PC-9 (cell line): ENCODE measurements at regions not wholly inside any gene's neighbourhood (a gene's known extent, or its start where the extent isn't known, plus 50 kb on each side); places are given as distances from the start of the nearest gene placed in this dataset.

Source experiments
- BruUV-seq: library from RNA; stranded (reverse); fragments of 400-500 nt; replicated peaks from 2 replicates; lab custom pipeline; 2021; lab: Mats Ljungman, UMichigan
- CTCF ChIA-PET: fragments of 300-600 bp; sonication (Branson Sonifier 250); formaldehyde crosslinking; loops from one replicate; lab custom pipeline; 2022; ENCODE audit warnings: antibody characterized with exemption; lab: Charles Lee
- POLR2A ChIA-PET: fragments of 300-600 bp; sonication (Branson Sonifier 250); formaldehyde crosslinking; loops from one replicate; lab custom pipeline; 2022; ENCODE audit warnings: antibody characterized with exemption; ENCODE audit not compliant: unreplicated experiment; lab: Charles Lee
- DNase-seq, 2 experiments: peaks; one replicate each; pipeline versions ENCODE4 v3.0.0 to v3.0.0-alpha.2; 2015 to 2022; ENCODE audit warnings: mixed read lengths in 1 of 2
- H2AFZ ChIP-seq: fragments of 200-600 bp; sonication (generic); 2 replicates; pipeline ENCODE4 v1.8.1; 2017; ENCODE audit warnings: antibody characterized with exemption
- H3F3A ChIP-seq: fragments of 200-600 bp; sonication (generic); 2 replicates; pipeline ENCODE4 v1.8.1; 2017; ENCODE audit warnings: antibody characterized with exemption, mild to moderate bottlenecking, low read depth; ENCODE audit not compliant: insufficient read depth
- H3K27ac ChIP-seq: fragments of 200-600 bp; sonication (generic); 2 replicates; pipeline ENCODE4 v1.6.1; 2016; ENCODE audit warnings: mixed run types
- H3K27me3 ChIP-seq: fragments of 200-600 bp; sonication (generic); 2 replicates; pipeline ENCODE4 v1.6.1; 2016; ENCODE audit warnings: low read depth, mixed run types; ENCODE audit not compliant: insufficient read depth
- H3K36me3 ChIP-seq: fragments of 200-600 bp; sonication (generic); 2 replicates; pipeline ENCODE4 v1.6.1; 2016; ENCODE audit warnings: low read depth, mixed run types
- H3K4me1 ChIP-seq: fragments of 200-600 bp; sonication (generic); replicated peaks from 2 replicates; pipeline ENCODE4 v1.6.1; 2016; ENCODE audit warnings: mixed run types; ENCODE audit not compliant: insufficient read depth
- H3K4me2 ChIP-seq: fragments of 200-600 bp; sonication (generic); 2 replicates; pipeline ENCODE4 v1.6.1; 2017; ENCODE audit warnings: mixed run types
- H3K4me3 ChIP-seq: fragments of 200-600 bp; sonication (generic); 2 replicates; pipeline ENCODE4 v1.6.1; 2016; ENCODE audit warnings: mixed run types
- H3K79me2 ChIP-seq: fragments of 200-600 bp; sonication (generic); 2 replicates; pipeline ENCODE4 v1.6.1; 2017; ENCODE audit warnings: low read depth, mixed run types
- H3K9me2 ChIP-seq: fragments of 200-600 bp; sonication (generic); 2 replicates; pipeline ENCODE4 v1.8.1; 2017; ENCODE audit warnings: mild to moderate bottlenecking; ENCODE audit not compliant: insufficient read depth
- H3K9me3 ChIP-seq: fragments of 200-600 bp; sonication (generic); 2 replicates; pipeline ENCODE4 v1.8.1; 2016; ENCODE audit warnings: low read depth; ENCODE audit not compliant: insufficient read depth
- H4K20me1 ChIP-seq: fragments of 200-600 bp; sonication (generic); 2 replicates; pipeline ENCODE4 v1.8.1; 2017; ENCODE audit not compliant: insufficient read depth
- CTCF ChIP-seq: fragments of 200-600 bp; sonication (generic); conservative IDR thresholded peaks from 2 replicates; pipeline ENCODE4 v1.6.1; 2017; ENCODE audit warnings: mixed run types, antibody characterized with exemption, mild to moderate bottlenecking, moderate library complexity
- EZH2 ChIP-seq: fragments of 200-600 bp; sonication (generic); IDR thresholded peaks from 2 replicates; pipeline ENCODE4 v1.8.0; 2017; ENCODE audit warnings: antibody characterized with exemption, low read depth
- intact Hi-C: fragments of 100-400 bp; cut with micrococcal nuclease; formaldehyde crosslinking; loops from one replicate; pipeline ENCODE4 v1.10.0; 2022; ENCODE audit not compliant: unreplicated experiment

- no peaks in the 10 kb centered on the region for H3K36me3 ChIP-seq
- CTCF ChIA-PET, result no interaction called here
- 0 out of 2 replicates have a peak, but pooled peaks cover 6% of the 10 kb centered on the region for H3K4me1 ChIP-seq
- POLR2A ChIA-PET, result no interaction called here
- DNase-seq, result no peak
- no peaks in the 10 kb centered on the region for H4K20me1 ChIP-seq
- H3K79me2 ChIP-seq, result no peaks in the 10 kb centered on the region
- H3K27ac ChIP-seq, result no peak overlapping the region
- H3K4me2 ChIP-seq, result no peak overlapping the region
- H3F3A ChIP-seq, result no peaks in the 10 kb centered on the region
- TF ChIP-seq EZH2 (no peak), CTCF (no peak)
- H3K4me3 ChIP-seq, result no peak overlapping the region
- H3K9me3 ChIP-seq, result no peaks in the 10 kb centered on the region; the same call in 1 of the 2 replicates
- intact Hi-C loops, result loop anchor here (5.0 kb wide), 1 partner anchor 81 kb away; no protein-coding TSS in a partner anchor
- no peak overlapping the region for H2AFZ ChIP-seq
- H3K9me2 ChIP-seq, result no peaks in the 10 kb centered on the region
- no TSS peak for BruUV-seq
- H3K27me3 ChIP-seq, result no peaks in the 10 kb centered on the region
Observed at GRCh38 chr9:82410866-82411265, 422.3 kb downstream of the SPATA31D1 start.

GRCh38 chr9:82412586-82413305 is 424.2 kb downstream of the SPATA31D1 start:
- POLR2A ChIA-PET, result no interaction called here
- CTCF ChIA-PET, result no interaction called here
- intact Hi-C loops, result loop anchor here (5.0 kb wide), 1 partner anchor 80 kb away; no protein-coding TSS in a partner anchor

GRCh38 chr9:82417501-82417900 is 428.9 kb downstream of the SPATA31D1 start:
- no TSS peak for BruUV-seq
- CTCF ChIA-PET, result no interaction called here

More at GRCh38 chr9:82412586-82413305, 424.2 kb downstream of the SPATA31D1 start:
- H3K9me3 ChIP-seq, result no peaks in the 10 kb centered on the region; the same call in 1 of the 2 replicates
- H3K4me3 ChIP-seq, result no peak overlapping the region
- H3K27ac ChIP-seq, result no peak overlapping the region
- H3K4me2 ChIP-seq, result no peak overlapping the region
- H2AFZ ChIP-seq, result no peak overlapping the region
- no peak for TF ChIP-seq CTCF
- TF ChIP-seq EZH2, result no peak
- no peaks in the 10 kb centered on the region for H3F3A ChIP-seq
- no peaks in the 10 kb centered on the region for H3K27me3 ChIP-seq
- 0 out of 2 replicates have a peak, but pooled peaks cover 6% of the 10 kb centered on the region for H3K4me1 ChIP-seq
- no peak for DNase-seq
- no TSS peak for BruUV-seq
- H3K79me2 ChIP-seq, result no peaks in the 10 kb centered on the region
- no peaks in the 10 kb centered on the region for H3K36me3 ChIP-seq
- no peaks in the 10 kb centered on the region for H4K20me1 ChIP-seq
- no peaks in the 10 kb centered on the region for H3K9me2 ChIP-seq

More at GRCh38 chr9:82417501-82417900, 428.9 kb downstream of the SPATA31D1 start:
- no peaks in the 10 kb centered on the region for H3K9me2 ChIP-seq
- H2AFZ ChIP-seq, result no peak overlapping the region
- H3K27me3 ChIP-seq, result no peaks in the 10 kb centered on the region
- no peaks in the 10 kb centered on the region for H3K4me1 ChIP-seq
- H3K27ac ChIP-seq, result no peak overlapping the region
- no peaks in the 10 kb centered on the region; the same call in 1 of the 2 replicates for H3K9me3 ChIP-seq
- intact Hi-C loops, result no loop called here
- H3K79me2 ChIP-seq, result no peaks in the 10 kb centered on the region
- no peak overlapping the region for H3K4me2 ChIP-seq
- H3K4me3 ChIP-seq, result no peak overlapping the region
- POLR2A ChIA-PET, result no interaction called here
- H3F3A ChIP-seq, result no peaks in the 10 kb centered on the region
- H3K36me3 ChIP-seq, result no peaks in the 10 kb centered on the region
- no peak for DNase-seq
- no peaks in the 10 kb centered on the region for H4K20me1 ChIP-seq
- TF ChIP-seq EZH2, result no peak
- no peak for TF ChIP-seq CTCF
